ENCODE measurements at regions not wholly inside any gene's neighbourhood (a gene's known extent, or its start where the extent isn't known, plus 50 kb on each side); places are given as distances from the start of the nearest gene placed in this dataset.
"Not testable (repeated sequence)": the region's sequence is repeated elsewhere in the genome, so short reads cannot be mapped to it uniquely, and the experiment has no call there.

GRCh38 chrX:34332334-34332733 lies 200.2 kb upstream of the FAM47A start:
- no peaks in the 10 kb centered on the region for H3K27me3 ChIP-seq (ENCODE audit: insufficient read depth, low read length, poor library complexity, severe bottlenecking)
- H3K79me2 ChIP-seq (ENCODE audit: insufficient read depth, low read length), result no peaks in the 10 kb centered on the region
- no peak overlapping the region for H2AFZ ChIP-seq (ENCODE audit: low read length)
- TF ChIP-seq EZH2phosphoT487 (IDR thresholded peaks at IDR 0.05; ENCODE audit: borderline replicate concordance), result no peak
- TF ChIP-seq, protein P1, sequence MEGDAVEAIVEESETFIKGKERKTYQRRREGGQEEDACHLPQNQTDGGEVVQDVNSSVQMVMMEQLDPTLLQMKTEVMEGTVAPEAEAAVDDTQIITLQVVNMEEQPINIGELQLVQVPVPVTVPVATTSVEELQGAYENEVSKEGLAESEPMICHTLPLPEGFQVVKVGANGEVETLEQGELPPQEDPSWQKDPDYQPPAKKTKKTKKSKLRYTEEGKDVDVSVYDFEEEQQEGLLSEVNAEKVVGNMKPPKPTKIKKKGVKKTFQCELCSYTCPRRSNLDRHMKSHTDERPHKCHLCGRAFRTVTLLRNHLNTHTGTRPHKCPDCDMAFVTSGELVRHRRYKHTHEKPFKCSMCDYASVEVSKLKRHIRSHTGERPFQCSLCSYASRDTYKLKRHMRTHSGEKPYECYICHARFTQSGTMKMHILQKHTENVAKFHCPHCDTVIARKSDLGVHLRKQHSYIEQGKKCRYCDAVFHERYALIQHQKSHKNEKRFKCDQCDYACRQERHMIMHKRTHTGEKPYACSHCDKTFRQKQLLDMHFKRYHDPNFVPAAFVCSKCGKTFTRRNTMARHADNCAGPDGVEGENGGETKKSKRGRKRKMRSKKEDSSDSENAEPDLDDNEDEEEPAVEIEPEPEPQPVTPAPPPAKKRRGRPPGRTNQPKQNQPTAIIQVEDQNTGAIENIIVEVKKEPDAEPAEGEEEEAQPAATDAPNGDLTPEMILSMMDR (conservative IDR thresholded peaks at IDR 0.05; ENCODE audit: low read length), result no peak
- no peaks in the 10 kb centered on the region for H3K9me2 ChIP-seq (replicated peaks; ENCODE audit: low read depth, low read length)
- H3K4me3 ChIP-seq (ENCODE audit: low read length, poor library complexity, severe bottlenecking), result no peak overlapping the region
- no peak overlapping the region for H3K4me2 ChIP-seq (ENCODE audit: low read depth, low read length, poor library complexity, severe bottlenecking)
- H3F3A ChIP-seq (ENCODE audit: low read depth), result no peaks in the 10 kb centered on the region
- H3K36me3 ChIP-seq (ENCODE audit: insufficient read depth, low read length), result no peaks in the 10 kb centered on the region
- no peak overlapping the region for H3K9ac ChIP-seq (ENCODE audit: low read depth, low read length, poor library complexity, severe bottlenecking)
- H4K20me1 ChIP-seq (ENCODE audit: insufficient read depth, low read length, poor library complexity, severe bottlenecking), result no peaks in the 10 kb centered on the region
- H3K4me1 ChIP-seq (ENCODE audit: insufficient read depth, low read length, poor library complexity, severe bottlenecking), result no peaks in the 10 kb centered on the region
- no peaks in the 10 kb centered on the region for H3K9me3 ChIP-seq (ENCODE audit: insufficient read depth, low read depth, low read length)

GRCh38 chrX:34325460-34325859 lies 193.3 kb upstream of the FAM47A start:
- Histone ChIP-seq H3K4me2 (ENCODE audit: low read depth, low read length, poor library complexity, severe bottlenecking) (no peak overlapping the region), H3K79me2 (ENCODE audit: insufficient read depth, low read length) (no peaks in the 10 kb centered on the region), H3K4me1 (ENCODE audit: insufficient read depth, low read length, poor library complexity, severe bottlenecking) (no peaks in the 10 kb centered on the region), H3K4me3 (ENCODE audit: low read length, poor library complexity, severe bottlenecking) (no peak overlapping the region), H3F3A (ENCODE audit: low read depth) (no peaks in the 10 kb centered on the region), H3K9me3 (ENCODE audit: insufficient read depth, low read depth, low read length) (no peaks in the 10 kb centered on the region), H4K20me1 (ENCODE audit: insufficient read depth, low read length, poor library complexity, severe bottlenecking) (no peaks in the 10 kb centered on the region), H3K27me3 (ENCODE audit: insufficient read depth, low read length, poor library complexity, severe bottlenecking) (no peaks in the 10 kb centered on the region), H3K36me3 (ENCODE audit: insufficient read depth, low read length) (no peaks in the 10 kb centered on the region), H2AFZ (ENCODE audit: low read length) (no peak overlapping the region), H3K9me2 (replicated peaks; ENCODE audit: low read depth, low read length) (no peaks in the 10 kb centered on the region), H3K9ac (ENCODE audit: low read depth, low read length, poor library complexity, severe bottlenecking) (no peak overlapping the region)
- TF ChIP-seq, protein P1 (conservative IDR thresholded peaks at IDR 0.05; ENCODE audit: low read length), result no peak
- no peak for TF ChIP-seq EZH2phosphoT487 (IDR thresholded peaks at IDR 0.05; ENCODE audit: borderline replicate concordance)

DNA sequence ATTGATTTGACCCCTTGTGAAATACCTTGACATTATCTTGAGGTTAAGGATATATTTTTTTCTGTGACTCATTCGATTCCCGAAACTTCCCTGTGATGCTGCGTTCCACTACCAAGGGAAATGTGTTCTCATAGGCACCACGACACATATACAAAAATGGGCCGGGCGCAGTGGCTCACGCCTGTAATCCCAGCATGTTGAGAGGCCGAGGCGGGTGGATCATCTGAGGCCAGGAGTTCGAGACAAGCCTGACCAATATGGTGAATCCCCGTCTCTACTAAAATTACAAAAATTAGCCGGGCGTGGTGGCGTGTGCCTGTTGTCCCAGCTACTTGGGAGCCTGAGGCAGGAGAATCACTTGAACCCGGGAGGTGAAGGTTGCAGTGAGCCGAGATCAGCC lies 188.3 kb upstream of the FAM47A start:
- H4K20me1 ChIP-seq (ENCODE audit: insufficient read depth, low read length, poor library complexity, severe bottlenecking); H3K4me1 ChIP-seq (ENCODE audit: insufficient read depth, low read length, poor library complexity, severe bottlenecking); H3K9me3 ChIP-seq (ENCODE audit: insufficient read depth, low read depth, low read length); H2AFZ ChIP-seq (ENCODE audit: low read length); H3K9ac ChIP-seq (ENCODE audit: low read depth, low read length, poor library complexity, severe bottlenecking); H3K4me3 ChIP-seq (ENCODE audit: low read length, poor library complexity, severe bottlenecking); H3K9me2 ChIP-seq (replicated peaks; ENCODE audit: low read depth, low read length); H3K4me2 ChIP-seq (ENCODE audit: low read depth, low read length, poor library complexity, severe bottlenecking); H3F3A ChIP-seq (ENCODE audit: low read depth); H3K27me3 ChIP-seq (ENCODE audit: insufficient read depth, low read length, poor library complexity, severe bottlenecking); H3K36me3 ChIP-seq (ENCODE audit: insufficient read depth, low read length); H3K79me2 ChIP-seq (ENCODE audit: insufficient read depth, low read length): not testable (repeated sequence)

- H3K4me2 ChIP-seq (ENCODE audit: low read depth, low read length, poor library complexity, severe bottlenecking), result no peak overlapping the region
- H3K9me3 ChIP-seq (ENCODE audit: insufficient read depth, low read depth, low read length), result no peaks in the 10 kb centered on the region
- H3K9ac ChIP-seq (ENCODE audit: low read depth, low read length, poor library complexity, severe bottlenecking), result no peak overlapping the region
- H3K79me2 ChIP-seq (ENCODE audit: insufficient read depth, low read length), result no peaks in the 10 kb centered on the region
- no peak overlapping the region for H3K4me3 ChIP-seq (ENCODE audit: low read length, poor library complexity, severe bottlenecking)
- H3K36me3 ChIP-seq (ENCODE audit: insufficient read depth, low read length), result no peaks in the 10 kb centered on the region
- no peaks in the 10 kb centered on the region for H4K20me1 ChIP-seq (ENCODE audit: insufficient read depth, low read length, poor library complexity, severe bottlenecking)
- H3F3A ChIP-seq (ENCODE audit: low read depth), result no peaks in the 10 kb centered on the region
- H3K27me3 ChIP-seq (ENCODE audit: insufficient read depth, low read length, poor library complexity, severe bottlenecking), result no peaks in the 10 kb centered on the region
- no peaks in the 10 kb centered on the region for H3K9me2 ChIP-seq (replicated peaks; ENCODE audit: low read depth, low read length)
- no peaks in the 10 kb centered on the region for H3K4me1 ChIP-seq (ENCODE audit: insufficient read depth, low read length, poor library complexity, severe bottlenecking)
- no peak for TF ChIP-seq EZH2phosphoT487 (IDR thresholded peaks at IDR 0.05; ENCODE audit: borderline replicate concordance)
- TF ChIP-seq, protein P1 (conservative IDR thresholded peaks at IDR 0.05; ENCODE audit: low read length), result peak; percentile 59
- no peak overlapping the region for H2AFZ ChIP-seq (ENCODE audit: low read length)
These were observed 168.8 kb upstream of the FAM47A start for GRCh38 chrX:34300871-34301270.
